NCI-H1105 treated with DMSO at 0.1 percent for 48 hours (cell line): ENCODE measurements at regions not wholly inside any gene's neighbourhood (a gene's known extent, or its start where the extent isn't known, plus 50 kb on each side); places are given as distances from the start of the nearest gene placed in this dataset.

Experiments
- DNase-seq: peaks from one replicate; lab custom pipeline; 2025; lab: John Stamatoyannopoulos, UW

DNA sequence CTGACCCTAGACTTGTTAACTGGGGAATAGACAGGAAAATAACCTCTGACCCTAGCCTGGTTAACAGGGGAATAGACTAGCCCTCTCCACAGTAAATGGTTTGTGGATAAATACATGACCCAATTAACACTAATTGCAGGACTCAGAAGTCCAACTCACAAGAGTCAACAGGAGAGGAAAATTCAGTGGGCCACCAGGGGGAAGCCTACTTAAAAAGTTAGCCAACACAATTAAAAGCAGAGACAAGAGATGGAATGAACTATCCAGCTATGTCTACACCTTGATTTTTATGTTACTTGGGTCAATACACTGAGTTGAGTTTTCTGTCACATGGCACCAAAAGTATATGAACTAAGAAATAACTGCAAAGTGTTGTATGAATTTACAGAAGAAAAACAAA lies 158.8 kb upstream of the SLC39A10 start:
- no peak for DNase-seq

DNA sequence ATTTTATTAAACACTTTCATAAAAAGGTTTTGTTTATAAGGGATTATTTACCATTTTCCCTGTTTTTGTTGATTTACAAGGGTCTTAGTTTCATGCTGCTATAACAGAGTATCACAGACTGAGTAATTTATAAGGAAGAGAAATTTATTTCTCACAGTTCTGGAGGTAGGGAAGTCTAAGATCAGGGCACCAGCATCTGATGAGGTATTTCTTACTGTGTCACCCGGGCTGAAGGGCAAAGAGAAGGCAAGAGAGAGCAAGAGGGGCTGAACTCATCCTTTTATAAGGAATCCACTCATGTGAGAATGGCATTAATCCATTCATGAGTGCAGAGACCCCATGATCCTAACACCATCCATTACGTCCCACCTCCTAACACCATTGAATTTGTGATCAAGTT lies 160.0 kb upstream of the SLC39A10 start:
- DNase-seq: no peak

DNA sequence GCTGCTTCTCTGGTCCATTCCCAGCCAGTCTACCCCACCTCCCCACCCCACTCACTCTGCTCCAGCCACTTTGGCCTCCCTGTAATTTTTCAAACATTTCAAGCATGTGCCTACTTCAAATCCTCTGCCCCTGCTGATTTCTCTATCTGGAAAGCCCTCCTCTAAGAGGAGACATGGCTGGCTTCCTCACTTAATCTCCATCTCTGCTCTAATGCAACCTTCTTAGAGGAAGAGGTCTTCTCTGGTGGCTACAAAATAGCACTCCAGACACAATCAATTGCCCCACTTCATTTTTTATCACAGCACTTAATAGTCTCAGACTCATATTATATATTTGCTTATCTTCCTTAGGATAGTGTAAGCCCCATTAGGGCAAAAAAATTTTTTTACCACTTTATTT lies 161.1 kb upstream of the SLC39A10 start:
- DNase-seq: no peak

DNA sequence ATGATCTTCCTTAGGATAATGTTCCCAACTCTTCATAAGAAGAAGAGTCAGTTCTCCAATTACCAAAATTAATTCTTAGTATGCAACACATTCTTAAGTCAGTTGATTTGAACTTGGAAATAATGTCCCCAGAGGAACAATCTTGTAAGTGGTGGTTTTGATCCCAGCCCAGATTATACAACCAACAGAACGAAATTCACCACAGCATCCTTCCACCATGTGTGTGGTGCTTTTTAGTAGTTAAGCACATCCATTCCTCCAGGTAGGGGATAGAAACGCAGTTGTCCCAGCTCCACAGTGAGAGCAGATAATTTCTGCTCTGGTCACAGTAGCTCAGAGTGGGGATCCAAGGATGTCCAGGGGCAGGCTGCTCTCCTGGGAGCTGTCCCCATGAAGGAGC lies 161.7 kb upstream of the SLC39A10 start:
- DNase-seq: no peak

DNA sequence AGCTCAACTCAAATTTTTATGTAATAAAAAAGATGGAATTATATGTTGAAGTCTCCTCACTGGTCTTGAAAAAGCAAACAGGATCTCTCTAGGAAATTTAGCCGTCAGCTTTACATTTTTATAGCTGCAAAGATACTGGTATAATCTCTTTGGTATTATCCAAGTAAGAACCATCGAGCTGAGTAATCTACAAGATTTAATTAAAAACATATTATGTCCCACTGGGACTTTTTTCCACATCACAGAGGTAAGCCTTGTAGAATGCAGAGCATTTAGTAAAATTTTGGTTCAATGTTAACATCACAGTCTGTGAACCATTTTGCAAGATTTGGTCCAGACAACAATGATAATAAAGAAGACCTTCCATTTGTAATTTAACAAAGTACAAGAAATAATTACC lies 162.6 kb upstream of the SLC39A10 start:
- DNase-seq: no peak

DNA sequence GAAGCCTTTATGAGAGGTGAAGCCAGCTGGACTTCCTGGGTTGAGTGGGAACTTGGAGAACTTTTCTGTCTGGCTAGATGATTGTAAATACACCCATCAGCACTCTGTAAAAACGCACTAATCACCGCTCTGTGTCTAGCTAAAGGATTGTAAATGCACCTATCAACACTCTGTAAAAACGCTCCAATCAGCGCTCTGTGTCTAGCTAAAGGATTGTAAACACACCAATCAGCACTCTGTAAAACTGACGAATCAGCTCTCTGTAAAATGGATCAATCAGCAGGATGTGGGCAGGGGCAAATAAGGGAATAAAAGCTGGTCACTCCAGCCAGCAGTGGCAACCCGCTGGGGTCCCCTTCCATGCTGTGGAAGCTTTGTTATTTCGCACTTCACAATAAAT lies 163.6 kb upstream of the SLC39A10 start:
- DNase-seq: no peak

DNA sequence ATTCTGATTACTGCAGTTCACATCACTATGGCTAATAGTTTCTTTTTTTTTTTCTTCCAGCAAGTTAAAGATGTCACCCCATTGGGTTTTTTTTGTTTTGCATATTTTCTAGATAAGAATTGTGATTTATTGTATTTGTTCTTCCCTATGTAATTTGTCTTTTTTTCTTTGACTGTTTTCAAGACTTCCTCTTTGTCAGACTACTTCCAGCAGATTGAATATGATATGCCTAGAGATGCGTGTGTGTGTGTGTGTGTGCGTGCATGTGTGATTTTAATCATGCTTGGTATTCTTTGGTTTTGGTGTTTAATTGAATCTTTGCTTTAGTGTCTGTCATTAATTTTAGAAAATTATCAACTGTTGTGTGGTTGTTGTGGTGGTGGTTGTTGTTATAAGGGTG lies 166.7 kb upstream of the SLC39A10 start:
- no peak for DNase-seq

DNA sequence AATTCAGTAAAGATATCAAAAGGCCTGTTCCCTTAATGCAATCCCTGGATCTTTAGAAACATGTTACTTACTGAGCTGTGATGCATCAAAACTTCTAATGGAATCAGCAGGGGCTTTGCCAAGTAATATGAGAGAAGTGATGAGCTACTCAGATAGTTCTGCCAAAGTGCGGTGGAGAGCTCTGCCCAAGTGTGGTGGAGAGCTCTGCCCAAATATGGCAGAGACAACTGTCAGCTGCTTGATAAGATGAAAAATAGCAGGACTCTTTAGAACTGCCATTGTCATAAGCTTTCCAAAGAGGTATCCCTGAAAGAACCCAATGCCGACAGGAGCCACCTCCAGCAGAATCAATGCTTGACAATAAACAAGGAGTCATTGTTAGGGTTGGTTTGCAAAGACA lies 167.9 kb upstream of the SLC39A10 start:
- DNase-seq: no peak

DNA sequence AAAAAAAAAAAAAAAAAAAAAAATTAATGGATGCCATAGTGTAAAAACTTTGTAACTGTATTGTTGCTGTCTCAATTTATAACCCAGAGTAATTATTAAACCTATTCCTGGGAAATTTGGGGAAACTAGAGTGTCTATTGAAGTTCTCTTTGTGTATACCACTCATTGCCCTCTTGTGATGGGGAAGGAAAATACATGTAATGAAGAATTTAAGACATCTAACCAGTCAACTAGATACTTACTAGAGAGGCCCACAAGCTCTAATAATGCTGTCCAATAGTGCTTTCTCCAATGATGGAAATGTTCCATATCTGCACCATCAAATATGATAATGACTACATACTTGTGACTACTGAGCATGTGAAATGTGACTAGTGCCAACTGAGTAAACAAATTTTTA lies 168.5 kb upstream of the SLC39A10 start:
- DNase-seq: no peak

DNA sequence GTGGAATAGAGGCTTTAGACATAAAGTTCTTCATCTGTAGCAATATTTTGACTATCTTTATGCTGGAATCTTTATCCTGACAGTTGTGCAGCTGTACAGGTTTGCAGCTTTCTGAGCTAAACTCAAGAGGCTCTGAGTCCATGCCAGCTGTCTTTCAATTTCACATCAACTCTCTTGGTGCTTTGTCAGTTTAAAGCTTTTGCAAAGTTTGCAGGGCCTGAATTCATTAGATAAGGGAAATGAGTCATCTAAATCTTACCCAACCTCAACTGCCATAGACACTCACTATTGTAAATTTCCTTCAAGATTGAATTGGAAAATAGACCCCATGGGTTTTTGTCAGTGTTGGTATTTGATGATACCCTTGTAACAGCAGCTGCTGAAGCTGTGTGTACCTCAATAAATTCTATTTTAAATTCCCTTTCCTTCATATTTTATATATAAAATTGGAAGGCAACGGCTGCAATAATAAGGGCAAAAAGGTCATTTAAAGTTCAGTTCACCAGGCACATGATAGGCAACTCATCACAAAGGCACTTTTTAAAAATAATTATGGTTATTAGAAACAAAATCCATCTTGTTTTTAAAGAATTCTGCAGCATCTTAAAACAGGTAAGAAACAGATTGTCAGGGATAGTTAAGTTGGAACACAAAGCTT lies 169.9 kb upstream of the SLC39A10 start:
- no peak for DNase-seq

DNA sequence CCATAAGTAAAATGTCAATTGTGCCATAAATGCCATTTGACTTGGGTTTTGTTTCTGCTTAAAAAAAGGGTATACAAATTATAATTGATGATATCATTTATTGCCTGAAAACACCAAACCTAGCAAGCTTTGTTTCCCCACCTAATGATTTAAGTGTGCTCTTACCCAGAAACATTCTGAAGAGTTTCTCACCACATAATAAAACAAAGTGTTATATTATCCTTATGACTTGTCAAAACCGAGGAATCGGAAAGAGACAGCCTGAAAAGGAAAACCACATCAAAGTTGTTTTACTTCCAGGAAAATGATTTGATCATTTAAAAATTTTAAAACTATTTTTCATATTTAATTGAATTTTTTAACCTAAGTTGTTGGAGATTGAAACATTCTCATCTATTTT lies 170.5 kb upstream of the SLC39A10 start:
- no peak for DNase-seq

DNA sequence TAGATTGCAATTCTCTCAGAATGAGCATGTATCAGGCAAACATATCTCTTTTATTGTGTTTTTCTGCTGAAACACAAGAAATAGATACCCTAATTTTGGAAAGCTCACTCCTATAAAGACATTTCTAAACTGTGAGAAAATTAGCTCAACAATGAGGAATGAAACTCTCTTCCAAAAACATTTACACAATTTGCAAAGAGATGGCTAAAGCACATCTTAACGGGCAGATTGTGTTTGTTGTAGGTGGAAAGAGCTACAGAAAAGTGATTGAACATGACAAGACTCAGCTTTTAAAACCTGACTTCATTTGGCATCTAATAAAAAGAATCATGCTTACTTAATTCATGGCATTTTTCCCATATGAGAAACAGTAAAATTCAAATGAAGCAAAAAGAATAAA lies 175.0 kb upstream of the SLC39A10 start:
- DNase-seq: no peak

DNA sequence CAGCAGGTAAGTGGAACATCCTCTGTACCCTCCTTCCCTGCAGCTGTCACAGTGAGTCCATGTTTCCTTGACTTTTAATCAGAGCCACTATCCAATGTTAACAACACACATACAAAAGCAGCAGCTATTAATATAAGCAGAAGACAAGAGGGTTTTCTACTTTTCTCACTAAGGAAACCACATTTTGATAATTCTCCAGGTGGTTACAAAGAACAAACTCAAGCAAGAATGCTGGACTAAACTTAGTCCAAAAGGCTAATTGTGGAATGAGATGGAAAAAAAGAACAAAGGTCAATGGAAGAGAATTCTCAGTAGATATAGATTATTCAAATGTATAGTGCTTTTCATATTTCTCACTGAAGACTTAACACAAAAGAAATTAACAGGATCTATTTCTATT lies 176.9 kb upstream of the SLC39A10 start:
- DNase-seq: no peak

DNA sequence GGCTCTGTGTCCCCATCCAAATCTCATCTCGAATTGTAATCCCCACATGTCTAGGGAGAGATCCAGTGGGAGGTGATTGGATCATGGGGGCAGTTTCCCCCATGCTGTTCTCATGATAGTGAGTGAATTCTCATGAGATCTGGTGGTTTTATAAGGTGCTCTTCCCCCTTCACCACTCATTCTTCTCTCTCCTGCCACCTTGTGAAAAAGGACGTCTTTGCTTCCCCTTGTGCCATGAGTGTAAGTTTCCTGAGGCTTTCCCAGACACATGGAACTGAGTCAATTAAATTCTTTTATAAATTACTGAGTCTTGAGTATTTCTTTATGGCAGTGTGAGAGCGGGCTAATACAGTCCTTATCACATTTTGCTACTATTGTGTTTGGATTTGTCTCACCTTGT lies 177.6 kb upstream of the SLC39A10 start:
- DNase-seq: no peak

DNA sequence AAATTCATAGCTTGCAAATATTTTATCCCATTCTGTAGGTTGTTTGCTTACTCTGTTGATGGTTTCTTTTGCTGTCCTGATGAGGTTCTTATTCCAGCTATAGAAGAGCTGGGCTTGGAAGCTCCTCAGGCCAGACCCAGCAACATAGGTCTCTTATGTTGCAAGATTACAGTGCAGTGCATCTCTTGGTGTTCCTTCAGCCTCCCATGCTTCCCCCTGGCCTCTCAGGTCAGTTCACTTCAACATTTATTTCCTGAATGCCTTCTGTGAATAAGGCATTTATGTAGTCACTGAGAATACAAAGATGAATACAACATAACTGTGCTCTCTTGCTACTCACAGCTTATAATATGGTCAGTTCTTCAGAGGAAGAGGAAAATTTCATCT lies 179.0 kb upstream of the SLC39A10 start:
- no peak for DNase-seq

DNA sequence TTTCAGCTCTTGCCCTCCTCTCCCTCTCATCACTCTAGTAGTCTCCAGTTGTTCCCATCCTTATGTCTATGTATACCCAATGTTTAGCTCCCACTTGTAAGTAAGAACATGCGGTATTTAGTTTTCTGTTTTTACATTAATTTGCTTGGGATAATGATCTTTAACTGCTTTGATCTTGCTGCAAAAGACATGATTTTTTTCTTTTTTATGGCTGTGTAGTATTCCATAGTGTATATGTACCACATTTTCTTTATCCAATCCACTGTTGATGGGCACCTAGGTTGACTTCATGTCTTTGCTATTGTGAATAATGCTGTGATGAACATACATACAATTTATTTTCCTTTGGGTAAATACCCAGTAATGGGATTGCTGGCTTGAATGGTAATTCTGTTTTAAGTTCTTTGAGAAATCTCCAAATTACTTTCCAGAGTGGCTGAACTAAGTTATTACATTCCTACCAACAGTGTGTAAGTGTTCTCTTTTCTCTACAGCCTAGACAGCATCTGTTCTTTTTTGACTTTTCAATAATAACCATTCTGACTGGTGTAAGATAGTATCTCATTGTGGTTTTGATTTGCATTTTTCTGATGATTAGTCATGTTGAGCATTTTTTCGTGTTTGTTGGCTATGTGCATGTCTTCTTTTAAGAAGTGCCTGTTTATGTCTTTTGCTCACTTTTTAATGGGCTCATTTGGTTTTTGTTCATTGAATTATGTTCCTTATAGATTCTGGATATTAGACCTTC lies 179.6 kb upstream of the SLC39A10 start:
- no peak for DNase-seq

DNA sequence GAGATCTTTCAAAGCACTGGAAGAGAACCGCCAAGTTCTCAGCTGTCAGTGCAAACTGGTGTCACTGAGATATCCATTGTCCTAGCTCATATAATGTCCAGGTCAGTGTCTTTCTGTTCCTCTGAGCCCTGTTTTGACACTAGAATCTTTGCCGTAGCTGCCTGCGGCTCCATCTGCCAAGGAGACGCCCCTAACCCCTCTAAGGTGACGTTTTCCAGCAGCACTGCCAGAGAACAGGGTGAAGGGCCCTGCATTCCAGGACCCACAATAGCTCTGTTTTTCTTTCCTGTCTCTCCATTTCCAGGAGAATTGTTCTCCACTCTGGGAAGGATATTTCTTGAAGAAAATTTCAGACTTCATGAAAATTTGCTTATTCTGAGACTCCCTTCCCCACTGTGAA lies 181.7 kb upstream of the SLC39A10 start:
- DNase-seq: no peak

DNA sequence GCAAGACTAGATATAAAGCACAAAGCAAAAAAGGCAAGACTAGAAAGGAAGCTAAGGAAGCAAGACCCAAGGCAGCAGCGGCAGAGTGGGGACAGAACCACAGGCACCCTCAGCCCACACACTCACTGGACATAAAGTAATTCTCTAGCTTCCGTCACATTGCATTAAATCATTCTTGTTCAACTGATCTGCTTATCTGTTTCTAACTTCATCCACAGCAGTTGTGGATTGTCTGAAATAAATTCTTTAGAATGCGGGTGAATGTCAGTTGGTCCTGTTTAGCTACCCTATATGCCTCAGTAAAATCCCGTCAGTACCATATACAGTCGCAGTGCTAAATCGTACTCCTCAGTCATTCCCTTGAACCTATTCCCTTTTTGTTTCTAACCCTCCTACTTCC lies 183.2 kb upstream of the SLC39A10 start:
- no peak for DNase-seq

DNA sequence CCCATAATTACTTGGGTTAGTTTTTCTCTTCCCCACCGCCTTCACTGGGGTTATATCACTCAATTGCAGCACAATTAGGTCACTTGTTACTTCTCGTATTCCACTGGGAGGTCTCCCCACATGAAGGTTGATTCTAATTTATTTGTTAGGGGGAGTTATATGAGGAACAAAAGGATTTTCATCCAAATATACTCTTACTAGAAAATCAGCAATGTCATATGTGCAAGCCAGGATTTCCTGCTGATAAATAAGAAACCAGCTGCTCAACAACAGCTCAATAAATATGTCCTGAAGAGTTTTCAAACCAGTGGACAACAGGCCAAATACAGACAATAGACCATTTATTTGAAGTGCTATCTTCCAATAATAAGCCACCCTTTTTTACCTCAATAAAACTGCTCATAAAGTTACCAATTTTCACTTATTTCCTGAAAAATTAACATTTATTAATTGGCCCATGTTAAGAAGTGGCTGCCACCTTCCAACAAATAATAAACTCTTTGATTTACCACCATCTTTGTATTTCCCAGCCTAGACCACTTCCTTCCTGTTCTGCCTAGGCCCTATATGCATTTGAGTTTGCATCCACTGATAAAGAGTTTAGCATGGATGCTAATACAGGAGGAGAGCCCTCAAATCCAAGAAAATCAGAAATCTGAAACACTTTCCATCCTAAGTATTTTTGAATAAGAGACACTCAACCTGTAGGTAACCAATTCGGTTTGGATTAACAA lies 184.4 kb upstream of the SLC39A10 start:
- no peak for DNase-seq

DNA sequence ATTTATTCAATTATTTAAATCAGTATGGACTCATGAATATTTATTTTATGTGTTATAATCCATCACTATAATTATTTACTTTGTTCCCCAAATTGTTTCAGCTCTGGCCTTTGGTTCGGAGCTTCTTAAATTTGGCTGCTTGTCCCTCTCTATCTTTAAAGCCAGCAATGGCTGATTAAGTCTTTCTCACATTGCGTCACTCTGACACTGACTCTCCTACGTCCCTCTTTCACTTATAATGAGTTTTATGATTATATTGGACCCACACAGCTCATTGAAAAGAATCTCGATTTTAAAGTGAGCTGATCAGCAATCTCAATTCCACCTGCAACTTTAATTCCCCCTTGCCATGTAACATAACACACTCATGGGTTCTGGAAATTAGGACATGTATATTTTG lies 185.2 kb upstream of the SLC39A10 start:
- no peak for DNase-seq

DNA sequence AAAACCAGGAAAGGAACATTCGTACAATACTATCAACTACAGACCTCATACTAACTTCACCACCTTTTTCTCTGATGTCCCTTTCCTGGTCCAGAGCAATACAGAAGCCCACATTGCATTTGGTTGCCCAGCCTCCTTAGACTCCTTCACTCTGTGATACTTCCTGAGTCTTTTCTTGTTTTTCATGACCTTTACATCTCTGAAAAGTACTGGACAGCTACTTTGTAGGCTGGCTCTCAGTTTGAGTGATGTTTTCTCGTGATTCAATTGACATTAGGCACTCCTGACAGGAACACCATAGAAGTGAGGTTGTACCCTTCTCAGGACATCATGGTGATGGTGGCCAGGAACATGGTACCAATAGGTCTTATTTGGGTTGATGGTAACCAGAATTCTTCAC lies 185.9 kb upstream of the SLC39A10 start:
- DNase-seq: no peak

DNA sequence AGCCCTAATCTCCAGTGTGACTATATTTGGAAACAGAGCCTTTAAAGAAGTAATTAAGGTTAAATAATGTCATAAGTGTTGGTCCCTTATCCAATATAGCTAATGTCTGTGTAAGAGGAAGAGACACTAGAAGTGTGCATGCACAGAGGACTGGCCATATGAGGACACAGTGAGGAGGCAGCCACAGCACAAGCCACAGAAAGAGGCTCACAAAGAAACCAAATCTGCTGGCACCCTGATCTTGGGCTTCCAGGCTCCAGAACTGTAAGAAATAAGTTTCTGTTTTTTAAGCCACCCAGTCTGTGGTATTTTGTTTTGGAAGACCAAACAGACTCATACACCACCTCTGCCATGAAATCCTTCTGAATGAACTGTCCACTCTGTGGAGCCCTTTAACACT lies 186.4 kb upstream of the SLC39A10 start:
- DNase-seq: no peak

DNA sequence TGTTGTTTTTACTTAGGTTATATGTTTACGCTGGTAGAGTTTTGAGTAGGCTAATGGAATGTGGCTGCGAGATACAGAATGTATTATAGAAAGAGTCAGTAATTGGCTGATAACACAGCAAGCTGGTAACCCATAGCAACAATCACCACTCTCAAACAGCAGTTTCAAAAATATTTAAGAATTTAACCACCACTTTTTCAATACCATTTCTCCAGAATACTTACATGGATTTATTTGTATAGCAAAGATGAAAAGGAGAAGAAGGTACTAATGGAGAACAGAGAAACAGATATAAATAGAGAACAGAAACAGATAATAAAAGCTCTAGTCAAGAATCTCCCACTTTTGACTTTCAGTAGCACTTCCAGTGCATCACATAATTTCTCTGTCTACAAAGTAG lies 188.3 kb upstream of the SLC39A10 start:
- no peak for DNase-seq
